HG03469 (cell line): ENCODE measurements at regions not wholly inside any gene's neighbourhood (a gene's known extent, or its start where the extent isn't known, plus 50 kb on each side); places are given as distances from the start of the nearest gene placed in this dataset.

Experiments
- ATAC-seq: cut with Tn5 transposase; IDR thresholded peaks from one replicate; pipeline ENCODE4 v1.9.1; 2021; ENCODE audit warnings: mild to moderate bottlenecking, moderate library complexity, moderate number of reproducible peaks; ENCODE audit not compliant: unreplicated experiment

DNA sequence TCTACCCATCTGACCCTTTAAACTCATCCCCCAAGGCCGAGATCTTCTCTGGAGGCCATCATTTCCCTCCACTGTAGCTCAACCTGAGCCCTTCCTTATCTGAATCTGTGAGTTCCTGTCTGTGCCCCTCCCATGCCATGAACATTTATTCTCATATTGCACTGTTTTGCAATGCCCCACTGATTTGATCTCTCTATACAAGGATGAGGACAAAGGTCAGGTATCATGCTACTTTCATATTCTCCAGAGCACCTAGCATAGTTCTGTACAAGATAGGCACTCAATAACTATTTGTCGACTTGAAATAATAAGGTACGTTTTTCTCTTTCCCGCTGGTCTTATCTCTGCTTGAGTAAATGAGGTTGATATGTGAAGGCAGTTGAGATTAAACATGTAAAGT, 135.5 kb downstream of the KLF5 start:
- no peak for ATAC-seq

GRCh38 chr13:73193554-73193953, 134.7 kb downstream of the KLF5 start:
- no peak for ATAC-seq

DNA sequence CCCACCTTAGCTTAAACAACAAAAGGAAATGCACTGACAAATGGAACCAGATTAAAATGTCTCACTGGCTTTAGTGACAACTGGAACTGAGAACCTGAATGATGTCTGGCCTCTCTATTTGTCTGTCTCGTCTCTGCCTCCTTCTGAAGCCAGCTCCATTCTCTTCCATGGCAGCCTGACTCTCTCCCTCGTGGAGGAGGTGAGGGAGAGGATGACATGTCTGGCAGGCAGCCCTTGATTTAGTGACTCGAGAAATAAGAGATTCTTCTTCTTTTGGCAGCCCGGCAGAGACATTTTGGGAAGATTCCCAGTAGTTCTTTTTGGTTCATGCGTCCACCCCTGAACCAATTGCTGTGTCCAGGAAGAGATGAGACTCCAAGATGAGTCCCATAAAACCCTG, 131.7 kb downstream of the KLF5 start:
- ATAC-seq: no peak

- no peak for ATAC-seq
Measured at GRCh38 chr13:73189776-73190175, 131.0 kb downstream of the KLF5 start.

DNA sequence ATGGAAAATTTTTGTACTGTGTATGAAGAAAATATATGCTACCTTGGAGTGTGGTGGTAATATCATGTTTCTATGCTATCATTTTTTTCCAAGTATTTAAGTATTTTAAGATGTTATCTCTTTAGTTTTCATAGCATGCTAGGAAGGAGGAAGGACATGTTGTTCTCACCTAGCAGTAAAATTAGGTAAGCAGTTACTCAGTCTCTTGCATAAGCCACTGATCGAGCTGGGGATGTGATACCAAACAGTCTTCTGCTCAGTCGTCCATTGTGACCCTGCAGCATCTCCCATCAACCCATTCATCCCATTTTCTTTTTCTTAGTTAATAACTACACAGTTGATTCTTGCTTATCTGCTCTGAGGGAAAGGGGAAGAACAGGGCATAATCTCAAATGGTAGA, 130.6 kb downstream of the KLF5 start:
- no peak for ATAC-seq

GRCh38 chr13:73187106-73187505, 128.3 kb downstream of the KLF5 start:
- ATAC-seq: no peak

- ATAC-seq: no peak
Measured at GRCh38 chr13:73179650-73180274, 121.0 kb downstream of the KLF5 start.

DNA sequence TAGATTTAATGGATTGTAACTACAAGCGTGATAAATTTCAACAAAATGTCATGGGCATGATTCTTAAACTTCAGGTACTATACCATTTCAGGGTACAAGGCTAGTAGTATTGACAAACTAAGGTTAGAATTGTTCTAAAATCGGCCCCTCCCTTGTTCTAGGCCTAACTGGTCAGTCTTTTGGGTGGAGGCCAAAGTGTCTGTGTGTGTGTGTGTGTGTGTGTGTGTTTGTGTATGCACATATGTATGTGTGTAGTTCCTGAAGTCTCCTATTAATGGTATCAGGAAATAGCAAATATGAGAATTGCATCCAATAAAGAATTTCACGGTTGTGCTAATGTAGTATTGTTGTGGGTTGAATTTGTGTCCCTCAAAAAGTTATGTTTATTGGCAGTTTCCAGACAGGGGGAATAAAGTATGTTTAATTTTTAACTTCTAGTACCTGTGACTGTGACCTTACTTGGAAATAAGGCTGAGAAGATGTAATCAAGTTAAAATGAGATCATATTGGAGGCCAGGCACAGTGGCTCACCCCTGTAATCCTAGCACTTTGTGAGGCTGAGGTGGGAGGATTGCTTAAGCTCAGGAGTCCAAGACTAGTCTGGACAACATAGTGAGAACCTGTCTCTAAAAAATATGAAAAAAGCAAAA, 119.2 kb downstream of the KLF5 start:
- no peak for ATAC-seq

DNA sequence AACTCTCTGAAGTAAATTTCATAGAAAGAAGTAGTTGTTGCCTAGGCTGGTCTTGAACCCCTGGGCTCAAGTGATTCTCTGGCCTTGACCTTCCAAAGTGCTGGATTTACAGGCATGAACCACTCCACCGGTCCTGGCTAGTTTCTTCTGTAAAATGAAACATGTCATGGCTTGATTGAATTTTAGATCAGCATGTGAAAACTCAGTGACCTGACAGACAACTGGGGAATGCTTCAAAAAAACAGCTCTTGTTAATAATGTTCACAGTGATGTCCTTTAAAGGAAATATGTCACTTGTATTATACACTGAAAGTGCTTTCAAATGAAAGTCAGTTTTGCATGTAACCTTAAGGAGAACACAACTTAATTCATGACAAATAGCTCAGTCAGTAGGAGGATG, 118.2 kb downstream of the KLF5 start:
- no peak for ATAC-seq

- ATAC-seq: no peak
Measured at GRCh38 chr13:73174521-73175010, 115.8 kb downstream of the KLF5 start.

DNA sequence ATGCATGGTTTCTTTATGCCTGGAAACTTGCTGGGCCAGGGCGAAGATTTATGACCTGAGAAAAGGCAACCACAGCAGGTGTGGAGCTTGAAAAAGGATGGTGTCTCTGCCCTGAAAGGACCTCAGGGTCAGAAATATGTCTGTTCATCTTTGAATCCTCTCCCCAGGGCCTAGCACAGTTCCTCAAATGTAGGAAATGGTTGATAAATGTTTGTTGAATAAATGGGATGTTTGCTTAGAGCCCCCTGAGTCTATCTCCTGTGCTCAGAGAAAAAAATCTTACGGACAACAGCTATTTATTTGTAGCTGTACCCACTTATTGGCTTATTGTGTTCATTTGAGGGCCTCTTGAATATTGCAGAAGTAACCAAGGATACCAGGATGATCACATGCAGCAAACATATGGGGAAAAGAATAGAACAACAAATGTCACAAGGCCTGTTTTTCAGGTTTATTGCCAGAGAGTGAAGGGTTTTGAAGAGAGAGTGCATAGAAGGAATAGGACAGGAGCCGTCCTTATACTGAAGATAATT, 114.5 kb downstream of the KLF5 start:
- ATAC-seq: no peak

GRCh38 chr13:73171926-73172325, 113.1 kb downstream of the KLF5 start:
- ATAC-seq: no peak

GRCh38 chr13:73171271-73171682, 112.5 kb downstream of the KLF5 start:
- ATAC-seq: no peak

GRCh38 chr13:73169971-73170370, 111.2 kb downstream of the KLF5 start:
- ATAC-seq: no peak

DNA sequence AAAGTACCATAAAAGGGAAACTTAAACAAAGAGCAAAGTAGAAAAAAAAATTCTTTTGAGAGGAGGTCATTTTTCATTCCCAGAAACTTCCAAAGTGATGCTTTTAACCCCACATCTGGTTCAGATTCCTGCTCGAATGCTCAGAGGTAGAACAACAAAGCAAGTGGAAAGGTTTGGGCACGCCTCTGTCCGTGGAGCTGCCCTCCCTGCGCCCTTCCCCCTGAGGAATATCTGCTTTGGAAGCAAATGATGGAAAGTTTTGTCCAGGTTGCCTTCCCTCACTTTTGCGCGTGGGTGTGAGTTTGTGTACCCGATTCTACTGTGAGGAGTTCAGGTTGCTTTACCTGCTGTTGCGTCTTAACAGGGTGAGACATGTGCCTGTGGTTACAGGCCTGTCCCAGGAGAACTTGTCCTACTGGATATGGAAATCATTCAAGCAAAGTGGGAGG, 110.2 kb downstream of the KLF5 start:
- no peak for ATAC-seq

GRCh38 chr13:73168226-73168952, 109.6 kb downstream of the KLF5 start:
- no peak for ATAC-seq

DNA sequence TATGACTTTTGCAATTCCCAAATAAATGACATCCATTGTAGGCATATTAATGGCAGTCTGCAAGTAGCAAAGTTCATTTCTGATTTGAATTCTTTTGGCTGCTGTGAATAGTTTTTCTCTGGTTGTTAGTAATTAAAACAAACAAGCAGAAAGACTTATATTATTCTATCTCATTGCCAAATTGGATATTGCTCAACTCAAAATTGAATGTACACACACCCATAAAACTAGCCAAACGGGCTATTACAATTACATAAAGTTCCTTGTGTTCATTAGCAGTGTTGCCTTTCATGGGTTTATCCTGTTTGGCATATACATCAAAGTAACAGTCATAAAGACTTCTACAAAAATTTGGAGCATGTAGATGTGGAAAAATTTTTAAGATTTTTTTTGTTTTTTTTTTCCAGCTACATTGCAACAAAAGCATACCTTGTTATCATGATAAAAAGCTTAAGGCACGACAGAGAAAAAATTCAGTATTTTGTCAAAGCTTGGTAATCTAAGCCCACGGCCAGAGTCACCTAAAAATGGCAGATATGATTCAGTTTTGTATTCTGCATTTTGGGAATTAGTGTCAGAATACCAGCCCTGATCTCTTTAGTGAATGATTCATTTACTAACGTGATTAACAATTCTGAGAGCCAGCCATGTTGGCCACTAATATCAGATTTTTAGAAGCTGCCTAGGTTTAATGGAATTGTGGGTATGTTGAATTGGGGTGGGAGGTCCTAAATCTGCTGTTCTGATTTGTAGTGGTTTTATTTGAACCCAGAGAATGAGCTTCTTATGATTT, 108.4 kb downstream of the KLF5 start:
- ATAC-seq: no peak

GRCh38 chr13:73166204-73166603, 107.4 kb downstream of the KLF5 start:
- ATAC-seq: no peak

GRCh38 chr13:73162912-73163911, 104.4 kb downstream of the KLF5 start:
- ATAC-seq: no peak
